Activated T-cell treated with anti-CD3 and anti-CD28 coated beads, Interleukin-2, amount 50 U/mL, for 4 hours (primary cell): ENCODE measurements at regions not wholly inside any gene's neighbourhood (a gene's known extent, or its start where the extent isn't known, plus 50 kb on each side); places are given as distances from the start of the nearest gene placed in this dataset.
"Not testable (repeated sequence)": the region's sequence is repeated elsewhere in the genome, so short reads cannot be mapped to it uniquely, and the experiment has no call there.

Experiments used
- ATAC-seq, 2 donors: fragments of 200-7000 bp; cut with Tn5 transposase; one replicate each; pipeline ENCODE4 v1.10.0; 2021
- DNase-seq: peaks from one replicate; pipeline ENCODE4 v3.0.0-alpha.2; 2020
- H3K27me3 Mint-ChIP-seq: one replicate; pipeline ENCODE4 v1.8.0; 2021; ENCODE audit warnings: low read depth, mixed read lengths
- H3K36me3 Mint-ChIP-seq: one replicate; pipeline ENCODE4 v1.8.0; 2022; ENCODE audit warnings: mixed read lengths; ENCODE audit not compliant: insufficient read depth
- H3K4me1 Mint-ChIP-seq: one replicate; pipeline ENCODE4 v1.8.0; 2021; ENCODE audit warnings: low read depth, mixed read lengths
- H3K4me3 Mint-ChIP-seq: one replicate; pipeline ENCODE4 v1.8.0; 2021; ENCODE audit warnings: mild to moderate bottlenecking, moderate library complexity, mixed read lengths
- H3K9me3 Mint-ChIP-seq: one replicate; pipeline ENCODE4 v1.8.0; 2021; ENCODE audit warnings: mixed read lengths

- H3K4me3 Mint-ChIP-seq, ATAC-seq, H3K36me3 Mint-ChIP-seq, H3K27me3 Mint-ChIP-seq, H3K4me1 Mint-ChIP-seq, DNase-seq, H3K9me3 Mint-ChIP-seq: not testable (repeated sequence)
These were observed 893.5 kb upstream of the ADAMTS5 start for GRCh38 chr21:27860314-27860955.

DNA sequence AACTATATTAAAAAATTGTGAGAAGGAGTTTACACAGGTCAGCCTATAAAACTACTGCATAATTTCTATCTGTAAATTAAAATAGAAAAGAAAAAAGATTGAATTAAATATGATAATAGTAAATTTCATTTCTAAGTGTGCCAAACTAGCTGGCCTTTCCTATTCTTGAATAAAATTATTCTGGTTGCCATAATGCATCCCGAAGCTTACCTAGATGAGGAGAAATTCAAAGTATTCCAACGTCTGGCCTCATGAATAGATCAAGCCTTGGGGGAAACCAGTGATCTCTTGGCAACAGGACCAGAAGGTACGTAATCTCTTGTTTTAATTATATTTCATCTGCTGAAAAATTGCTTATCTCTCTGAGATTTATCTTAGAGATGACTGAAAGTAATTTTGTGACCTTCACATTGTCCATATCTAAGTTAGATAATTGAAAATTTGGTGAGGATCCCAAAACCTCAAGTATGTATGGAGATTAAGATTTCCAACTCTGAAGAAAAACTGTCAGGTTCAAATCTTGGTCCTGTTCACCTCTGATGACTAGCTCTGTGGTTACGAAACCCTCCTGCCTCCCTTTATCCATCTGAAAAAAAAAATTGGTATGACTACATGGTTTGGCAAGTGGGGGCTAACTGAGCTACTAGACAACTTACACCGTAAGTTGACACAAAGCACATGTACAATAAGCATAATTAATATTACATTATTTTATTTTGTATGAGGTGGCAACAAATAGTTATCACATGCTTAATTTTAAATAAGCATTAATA lies 891.4 kb upstream of the ADAMTS5 start:
- H3K4me3 Mint-ChIP-seq, ATAC-seq, H3K4me1 Mint-ChIP-seq, H3K27me3 Mint-ChIP-seq, H3K36me3 Mint-ChIP-seq, DNase-seq, H3K9me3 Mint-ChIP-seq: not testable (repeated sequence)

GRCh38 chr21:27856988-27857387 lies 890.1 kb upstream of the ADAMTS5 start:
- not testable (repeated sequence) for ATAC-seq, H3K4me1 Mint-ChIP-seq, H3K9me3 Mint-ChIP-seq, H3K27me3 Mint-ChIP-seq, DNase-seq, H3K36me3 Mint-ChIP-seq, H3K4me3 Mint-ChIP-seq

DNA sequence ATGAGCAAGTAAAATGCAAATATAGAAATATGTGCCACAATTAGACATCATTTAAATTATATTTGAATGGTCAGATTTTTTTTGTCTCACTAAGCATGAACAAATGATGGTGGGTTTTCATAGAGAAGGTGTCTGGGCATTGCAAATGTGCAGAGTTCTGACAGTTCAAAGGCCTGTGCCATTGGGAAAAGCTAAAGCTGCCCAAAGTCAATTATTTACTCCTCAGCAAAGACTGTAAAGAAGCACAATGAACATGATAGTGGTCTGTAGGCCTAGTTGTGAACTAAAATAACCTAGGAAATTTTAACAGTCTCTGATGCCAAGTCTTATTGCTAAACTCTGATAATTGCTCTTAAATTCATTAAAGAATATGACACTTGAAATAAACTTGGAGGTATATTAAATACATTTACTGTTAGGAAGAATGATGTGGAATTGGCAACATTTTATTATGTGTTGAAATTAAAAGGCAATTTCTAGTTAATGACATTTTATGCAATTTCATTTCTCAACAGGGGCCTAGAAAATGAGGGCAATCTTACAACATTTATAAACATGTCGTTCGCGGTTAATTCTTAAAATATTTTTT lies 874.3 kb upstream of the ADAMTS5 start:
- DNase-seq (no peak), ATAC-seq (no peak)
- H3K9me3 Mint-ChIP-seq, result peaks cover 14% of the 10 kb centered on the region
- H3K4me1 Mint-ChIP-seq, result no peaks in the 10 kb centered on the region
- H3K4me3 Mint-ChIP-seq, result no peak overlapping the region
- no peaks in the 10 kb centered on the region for H3K36me3 Mint-ChIP-seq
- H3K27me3 Mint-ChIP-seq, result no peaks in the 10 kb centered on the region

DNA sequence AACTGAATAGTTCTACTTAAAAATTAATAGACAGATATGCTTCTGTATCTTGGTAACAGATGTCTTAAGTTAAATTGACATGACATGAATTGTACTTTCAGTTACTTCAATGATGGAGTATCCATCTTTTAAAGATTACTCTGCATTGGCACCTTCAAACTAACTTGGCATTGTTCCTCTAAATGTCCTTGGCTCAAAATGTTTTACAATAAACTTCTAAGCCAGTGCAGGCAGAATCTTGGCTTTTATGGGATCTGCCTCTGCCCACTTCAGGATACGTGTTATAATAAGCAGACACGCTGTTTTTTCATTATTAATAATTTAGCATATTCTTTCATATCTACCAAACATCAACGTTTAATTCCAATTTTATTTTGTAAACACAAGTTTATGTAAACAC lies 873.4 kb upstream of the ADAMTS5 start:
- ATAC-seq (no peak), DNase-seq (no peak)
- Mint-ChIP-seq H3K27me3 (no peaks in the 10 kb centered on the region), H3K36me3 (no peaks in the 10 kb centered on the region), H3K4me1 (no peaks in the 10 kb centered on the region), H3K9me3 (peaks cover 7% of the 10 kb centered on the region), H3K4me3 (no peak overlapping the region)

DNA sequence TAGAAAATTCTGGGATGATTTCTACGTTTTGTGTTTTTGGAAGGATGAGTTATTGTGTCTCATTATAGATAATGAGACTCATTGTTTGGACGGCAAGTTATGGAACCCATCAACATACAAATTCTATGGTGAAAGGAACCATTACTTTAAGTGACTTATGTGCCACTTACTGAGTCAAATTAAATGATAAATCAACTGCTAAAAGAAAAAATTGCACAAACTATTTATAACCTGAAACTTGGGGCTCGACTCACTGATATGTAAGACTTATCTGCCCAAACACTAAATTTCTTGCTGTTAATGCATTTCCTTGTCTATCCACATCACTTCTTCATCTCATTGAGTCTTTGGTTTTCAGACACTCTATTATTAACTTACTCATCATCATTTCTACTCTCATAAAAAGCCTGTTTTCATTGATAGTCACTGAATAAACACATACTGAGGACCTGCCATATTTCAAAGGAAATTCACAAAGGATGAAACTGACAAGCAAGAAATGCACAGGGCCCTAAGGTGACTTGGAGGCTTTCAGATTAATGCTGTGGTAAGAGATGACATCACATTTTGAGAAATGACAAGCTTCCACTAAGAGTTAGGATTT lies 872.7 kb upstream of the ADAMTS5 start:
- Mint-ChIP-seq H3K4me1 (no peaks in the 10 kb centered on the region), H3K36me3 (no peaks in the 10 kb centered on the region), H3K9me3 (peaks cover 7% of the 10 kb centered on the region), H3K4me3 (no peak overlapping the region), H3K27me3 (no peaks in the 10 kb centered on the region)
- ATAC-seq (no peak), DNase-seq (no peak)

GRCh38 chr21:27838573-27838972 lies 871.7 kb upstream of the ADAMTS5 start:
- no peak for DNase-seq
- H3K27me3 Mint-ChIP-seq, result no peaks in the 10 kb centered on the region
- H3K36me3 Mint-ChIP-seq, result no peaks in the 10 kb centered on the region
- no peak for ATAC-seq
- peaks cover 11% of the 10 kb centered on the region for H3K9me3 Mint-ChIP-seq
- H3K4me3 Mint-ChIP-seq, result no peak overlapping the region
- H3K4me1 Mint-ChIP-seq, result no peaks in the 10 kb centered on the region

DNA sequence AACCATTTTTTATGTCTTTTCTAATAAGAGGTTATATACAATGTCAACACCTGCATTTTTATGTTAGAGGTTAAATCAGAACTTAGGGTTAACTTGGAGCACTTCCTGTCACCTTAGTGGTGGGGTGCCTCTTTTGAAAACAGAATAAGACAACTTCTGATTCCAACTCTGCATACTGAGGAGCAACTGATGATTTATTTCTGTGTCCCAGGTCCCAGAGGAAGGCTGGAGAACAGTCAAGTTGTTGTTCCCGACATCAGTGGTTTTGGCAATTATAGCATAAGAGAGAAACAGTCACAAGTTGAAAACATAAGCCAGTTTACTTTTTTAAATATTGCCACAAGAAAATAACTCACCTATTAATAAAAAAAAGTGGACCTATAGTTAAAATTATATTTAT lies 871.0 kb upstream of the ADAMTS5 start:
- ATAC-seq (no peak), DNase-seq (no peak)
- Mint-ChIP-seq H3K4me1 (no peaks in the 10 kb centered on the region), H3K36me3 (no peaks in the 10 kb centered on the region), H3K27me3 (no peaks in the 10 kb centered on the region), H3K4me3 (no peak overlapping the region), H3K9me3 (peaks cover 8% of the 10 kb centered on the region)

DNA sequence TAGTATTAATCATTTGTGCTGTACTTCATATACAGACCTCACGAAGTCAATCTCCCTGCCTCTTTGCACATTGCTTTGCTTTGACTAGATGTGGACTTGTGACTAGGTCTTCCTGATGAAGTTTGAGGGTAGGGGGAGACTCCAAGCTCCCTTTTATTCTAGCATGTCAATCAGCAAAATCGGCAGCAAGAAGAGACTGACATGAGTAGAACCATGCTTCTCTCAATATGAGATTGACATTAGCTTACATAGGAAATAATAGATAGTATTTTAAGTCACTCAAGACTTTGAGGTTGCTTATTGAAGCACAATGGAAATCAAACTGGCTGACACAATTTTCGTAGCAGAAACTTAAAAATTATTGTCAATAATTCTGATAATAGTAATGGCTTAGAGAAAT lies 866.4 kb upstream of the ADAMTS5 start:
- Mint-ChIP-seq H3K9me3 (peaks cover 11% of the 10 kb centered on the region), H3K4me1 (no peaks in the 10 kb centered on the region), H3K27me3 (no peaks in the 10 kb centered on the region), H3K36me3 (no peaks in the 10 kb centered on the region), H3K4me3 (no peak overlapping the region)
- no peak for DNase-seq
- no peak for ATAC-seq

GRCh38 chr21:27831816-27832569 lies 865.1 kb upstream of the ADAMTS5 start:
- DNase-seq, result no peak
- Mint-ChIP-seq H3K27me3 (no peaks in the 10 kb centered on the region), H3K9me3 (peaks cover 8% of the 10 kb centered on the region), H3K36me3 (no peaks in the 10 kb centered on the region), H3K4me1 (no peaks in the 10 kb centered on the region), H3K4me3 (no peak overlapping the region)
- no peak for ATAC-seq

- H3K4me3 Mint-ChIP-seq, result no peak overlapping the region
- H3K9me3 Mint-ChIP-seq, result peaks cover 10% of the 10 kb centered on the region
- H3K27me3 Mint-ChIP-seq, result no peaks in the 10 kb centered on the region
- no peaks in the 10 kb centered on the region for H3K4me1 Mint-ChIP-seq
- ATAC-seq (no peak), DNase-seq (no peak)
- H3K36me3 Mint-ChIP-seq, result no peaks in the 10 kb centered on the region
These were observed 864.3 kb upstream of the ADAMTS5 start for GRCh38 chr21:27831177-27831576.

DNA sequence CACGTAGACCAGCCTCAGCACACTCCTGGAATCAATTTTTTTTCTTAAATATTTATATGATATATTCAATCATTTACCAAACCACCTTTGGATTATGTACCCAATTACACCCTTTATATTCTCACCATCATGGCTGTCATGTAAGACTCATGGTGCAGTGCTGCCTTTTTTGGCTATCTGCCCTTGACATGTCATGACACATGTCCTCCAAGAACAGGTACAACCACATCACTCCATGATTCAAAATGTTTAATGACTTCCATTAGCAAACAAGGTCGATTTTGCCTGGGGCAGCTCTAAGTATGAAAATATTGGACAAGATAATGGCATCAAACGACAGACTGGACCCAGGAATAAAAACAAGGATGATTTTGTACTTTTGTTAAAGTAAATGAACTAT lies 861.1 kb upstream of the ADAMTS5 start:
- Mint-ChIP-seq H3K36me3 (no peaks in the 10 kb centered on the region), H3K9me3 (peaks cover 12% of the 10 kb centered on the region), H3K27me3 (no peaks in the 10 kb centered on the region), H3K4me3 (no peak overlapping the region), H3K4me1 (no peaks in the 10 kb centered on the region)
- no peak for ATAC-seq
- DNase-seq, result no peak

- no peaks in the 10 kb centered on the region for H3K27me3 Mint-ChIP-seq
- H3K4me1 Mint-ChIP-seq, result no peaks in the 10 kb centered on the region
- no peak for ATAC-seq
- H3K4me3 Mint-ChIP-seq, result no peak overlapping the region
- no peaks in the 10 kb centered on the region for H3K36me3 Mint-ChIP-seq
- H3K9me3 Mint-ChIP-seq, result peaks cover 13% of the 10 kb centered on the region
- no peak for DNase-seq
These were observed 858.1 kb upstream of the ADAMTS5 start for GRCh38 chr21:27825035-27825434.

GRCh38 chr21:27823652-27824201 lies 856.8 kb upstream of the ADAMTS5 start:
- H3K9me3 Mint-ChIP-seq, result peaks cover 13% of the 10 kb centered on the region
- no peaks in the 10 kb centered on the region for H3K36me3 Mint-ChIP-seq
- DNase-seq (no peak), ATAC-seq (no peak)
- H3K4me3 Mint-ChIP-seq, result no peak overlapping the region
- H3K4me1 Mint-ChIP-seq, result no peaks in the 10 kb centered on the region
- H3K27me3 Mint-ChIP-seq, result no peaks in the 10 kb centered on the region
